ENCODE measurements at regions not wholly inside any gene's neighbourhood (a gene's known extent, or its start where the extent isn't known, plus 50 kb on each side); places are given as distances from the start of the nearest gene placed in this dataset.

- intact Hi-C loops (cut with DNase I; ENCODE audit: low total_unique reads) = no loop called here
- no peak for DNase-seq
- Histone ChIP-seq H3K4me1 (no peaks in the 10 kb centered on the region), H3K27me3 (no peaks in the 10 kb centered on the region), H3K4me3 (no peak overlapping the region), H3K27ac (no peak overlapping the region), H3K36me3 (no peaks in the 10 kb centered on the region), H3K9me3 (no peaks in the 10 kb centered on the region)
- no peak for TF ChIP-seq POLR2A (IDR thresholded peaks at IDR 0.05)
- TF ChIP-seq CTCF (IDR thresholded peaks at IDR 0.05) = no peak
These were observed 61.7 kb downstream of the TET3 start for GRCh38 chr2:74046441-74046840.

GRCh38 chr2:74047152-74047551 is 62.4 kb downstream of the TET3 start:
- no peak for DNase-seq
- H3K27ac ChIP-seq = no peak overlapping the region
- no peaks in the 10 kb centered on the region for H3K9me3 ChIP-seq
- intact Hi-C loops (cut with DNase I; ENCODE audit: low total_unique reads) = no loop called here
- H3K36me3 ChIP-seq = no peaks in the 10 kb centered on the region
- no peak overlapping the region for H3K4me3 ChIP-seq
- no peaks in the 10 kb centered on the region for H3K27me3 ChIP-seq
- TF ChIP-seq POLR2A (IDR thresholded peaks at IDR 0.05) = no peak
- no peak for TF ChIP-seq CTCF (IDR thresholded peaks at IDR 0.05)
- no peaks in the 10 kb centered on the region for H3K4me1 ChIP-seq

- Histone ChIP-seq H3K4me3 (no peak overlapping the region), H3K9me3 (no peaks in the 10 kb centered on the region), H3K27ac (no peak overlapping the region), H3K36me3 (no peaks in the 10 kb centered on the region), H3K27me3 (no peaks in the 10 kb centered on the region), H3K4me1 (no peaks in the 10 kb centered on the region)
- DNase-seq = no peak
- TF ChIP-seq POLR2A (IDR thresholded peaks at IDR 0.05) (no peak), CTCF (IDR thresholded peaks at IDR 0.05) (no peak)
- intact Hi-C loops (cut with DNase I; ENCODE audit: low total_unique reads) = no loop called here
These were observed 63.4 kb downstream of the TET3 start for GRCh38 chr2:74048147-74048546.

- intact Hi-C loops (cut with DNase I; ENCODE audit: low total_unique reads) = no loop called here
These were observed 64.3 kb downstream of the TET3 start for GRCh38 chr2:74048843-74049519.

GRCh38 chr2:74050151-74050550 is 65.4 kb downstream of the TET3 start:
- H3K36me3 ChIP-seq = no peaks in the 10 kb centered on the region
- DNase-seq = no peak
- no peaks in the 10 kb centered on the region for H3K27me3 ChIP-seq
- no peak for TF ChIP-seq POLR2A (IDR thresholded peaks at IDR 0.05)
- TF ChIP-seq CTCF (IDR thresholded peaks at IDR 0.05) = no peak
- intact Hi-C loops (cut with DNase I; ENCODE audit: low total_unique reads) = no loop called here
- H3K27ac ChIP-seq = no peak overlapping the region
- no peak overlapping the region for H3K4me3 ChIP-seq
- H3K9me3 ChIP-seq = no peaks in the 10 kb centered on the region
- no peaks in the 10 kb centered on the region for H3K4me1 ChIP-seq

More at GRCh38 chr2:74048843-74049519, 64.3 kb downstream of the TET3 start:
- Histone ChIP-seq H3K4me3 (no peak overlapping the region), H3K4me1 (no peaks in the 10 kb centered on the region), H3K27ac (no peak overlapping the region), H3K36me3 (no peaks in the 10 kb centered on the region), H3K27me3 (no peaks in the 10 kb centered on the region), H3K9me3 (no peaks in the 10 kb centered on the region)
- no peak for DNase-seq
- TF ChIP-seq CTCF (IDR thresholded peaks at IDR 0.05) = no peak
- no peak for TF ChIP-seq POLR2A (IDR thresholded peaks at IDR 0.05)
